ENCODE measurements at regions not wholly inside any gene's neighbourhood (a gene's known extent, or its start where the extent isn't known, plus 50 kb on each side); places are given as distances from the start of the nearest gene placed in this dataset.

GRCh38 chr15:47570881-47571640 is 146.2 kb upstream of the SEMA6D start:
- no peak for TF ChIP-seq POLR2A (IDR thresholded peaks at IDR 0.05)
- TF ChIP-seq CTCF (IDR thresholded peaks at IDR 0.05): no peak

Measured in esophagus squamous epithelium (tissue), 4 donors.